Smooth muscle cell (in vitro differentiated cells): ENCODE measurements at regions not wholly inside any gene's neighbourhood (a gene's known extent, or its start where the extent isn't known, plus 50 kb on each side); places are given as distances from the start of the nearest gene placed in this dataset.

ENCODE experiments used
- DNase-seq: peaks from one replicate; lab custom pipeline; 2025; ENCODE audit not compliant: unreplicated experiment; lab: John Stamatoyannopoulos, UW
- H2AFZ ChIP-seq: fragments of 200-600 bp; sonication (generic); 2 replicates; pipeline ENCODE4 v1.6.0; 2016; ENCODE audit warnings: antibody characterized with exemption, low read depth, mild to moderate bottlenecking
- H3F3A ChIP-seq: fragments of 200-600 bp; sonication (generic); 2 replicates; pipeline ENCODE4 v1.6.0; 2017; ENCODE audit warnings: antibody characterized with exemption, low read depth
- H3K27ac ChIP-seq: fragments of 200-600 bp; sonication (generic); 2 replicates; pipeline ENCODE4 v1.5.1; 2016; ENCODE audit warnings: low read depth, mild to moderate bottlenecking
- H3K27me3 ChIP-seq: fragments of 200-600 bp; sonication (generic); 2 replicates; pipeline ENCODE4 v1.6.1; 2016; ENCODE audit warnings: low read depth, mild to moderate bottlenecking
- H3K36me3 ChIP-seq: fragments of 200-600 bp; sonication (generic); 2 replicates; pipeline ENCODE4 v1.5.1; 2016; ENCODE audit warnings: low read depth
- H3K4me1 ChIP-seq: fragments of 200-600 bp; sonication (generic); 2 replicates; pipeline ENCODE4 v1.5.1; 2016; ENCODE audit warnings: low read depth
- H3K4me2 ChIP-seq: fragments of 200-600 bp; sonication (generic); 2 replicates; pipeline ENCODE4 v1.6.0; 2016; ENCODE audit warnings: mild to moderate bottlenecking
- H3K4me3 ChIP-seq: fragments of 200-600 bp; sonication (generic); 2 replicates; pipeline ENCODE4 v1.5.1; 2016; ENCODE audit warnings: mild to moderate bottlenecking
- H3K79me2 ChIP-seq: fragments of 200-600 bp; sonication (generic); 2 replicates; pipeline ENCODE4 v1.6.0; 2016; ENCODE audit warnings: low read depth, mild to moderate bottlenecking
- H3K9ac ChIP-seq: fragments of 200-600 bp; sonication (generic); 2 replicates; pipeline ENCODE4 v1.6.0; 2016; ENCODE audit warnings: low read depth
- H3K9me3 ChIP-seq: fragments of 200-600 bp; sonication (generic); replicated peaks from 2 replicates; pipeline ENCODE4 v1.5.1; 2016; ENCODE audit warnings: low read depth
- H4K20me1 ChIP-seq: fragments of 200-600 bp; sonication (generic); 2 replicates; pipeline ENCODE4 v1.6.0; 2016; ENCODE audit warnings: low read depth
- CTCF ChIP-seq: fragments of 200-600 bp; sonication (generic); IDR thresholded peaks from 2 replicates; pipeline ENCODE4 v1.5.1; 2017; ENCODE audit warnings: borderline replicate concordance, mild to moderate bottlenecking, antibody characterized with exemption; ENCODE audit not compliant: insufficient read depth, poor library complexity, severe bottlenecking
- WGBS: methylation state at CpG from one replicate; pipeline ENCODE4 v1.1.7; 2016; ENCODE audit warnings: low lambda C conversion rate; 5-methylcytosine and 5-hydroxymethylcytosine counted together

GRCh38 chrX:137405449-137406140 lies 160.3 kb upstream of the ZIC3 start:
- Histone ChIP-seq H3K4me3 (no peak overlapping the region), H3K4me1 (no peaks in the 10 kb centered on the region), H3K36me3 (no peaks in the 10 kb centered on the region), H3K79me2 (no peaks in the 10 kb centered on the region), H2AFZ (no peak overlapping the region), H3F3A (no peaks in the 10 kb centered on the region), H3K9me3 (no peaks in the 10 kb centered on the region), H3K27ac (no peak overlapping the region), H3K4me2 (no peak overlapping the region), H3K27me3 (no peaks in the 10 kb centered on the region), H3K9ac (no peak overlapping the region), H4K20me1 (no peaks in the 10 kb centered on the region)
- no peak for TF ChIP-seq CTCF
- 87% methylated on average over 26 of the region's 26 CpGs for WGBS
- no peak for DNase-seq

- Histone ChIP-seq H3K36me3 (no peaks in the 10 kb centered on the region), H3K4me1 (no peaks in the 10 kb centered on the region), H3F3A (no peaks in the 10 kb centered on the region), H4K20me1 (no peaks in the 10 kb centered on the region), H3K4me2 (no peak overlapping the region), H2AFZ (no peak overlapping the region), H3K79me2 (no peaks in the 10 kb centered on the region), H3K27ac (no peak overlapping the region), H3K27me3 (no peaks in the 10 kb centered on the region), H3K9me3 (no peaks in the 10 kb centered on the region), H3K4me3 (no peak overlapping the region), H3K9ac (no peak overlapping the region)
- no peak for TF ChIP-seq CTCF
- WGBS = 79% methylated on average over 4 of the region's 4 CpGs
- no peak for DNase-seq
Measured at GRCh38 chrX:137401092-137401491, 164.8 kb upstream of the ZIC3 start.

GRCh38 chrX:137387646-137388045 lies 178.3 kb upstream of the ZIC3 start:
- Histone ChIP-seq H3F3A (no peaks in the 10 kb centered on the region), H3K4me2 (no peak overlapping the region)
- WGBS = 89% methylated on average over 2 of the region's 2 CpGs

More at GRCh38 chrX:137387646-137388045, 178.3 kb upstream of the ZIC3 start:
- Histone ChIP-seq H3K4me1 (no peaks in the 10 kb centered on the region), H3K9ac (no peak overlapping the region), H3K4me3 (no peak overlapping the region), H3K27me3 (no peaks in the 10 kb centered on the region), H3K36me3 (no peaks in the 10 kb centered on the region), H3K27ac (no peak overlapping the region), H2AFZ (no peak overlapping the region), H4K20me1 (no peaks in the 10 kb centered on the region), H3K79me2 (no peaks in the 10 kb centered on the region), H3K9me3 (no peaks in the 10 kb centered on the region)
- DNase-seq = no peak
- TF ChIP-seq CTCF = no peak
